PC-9 (cell line): ENCODE measurements at regions not wholly inside any gene's neighbourhood (a gene's known extent, or its start where the extent isn't known, plus 50 kb on each side); places are given as distances from the start of the nearest gene placed in this dataset.
"Not testable (repeated sequence)": the region's sequence is repeated elsewhere in the genome, so short reads cannot be mapped to it uniquely, and the experiment has no call there.

ENCODE experiments used
- BruUV-seq: library from RNA; stranded (reverse); fragments of 400-500 nt; replicated peaks from 2 replicates; lab custom pipeline; 2021; lab: Mats Ljungman, UMichigan
- CTCF ChIA-PET: fragments of 300-600 bp; sonication (Branson Sonifier 250); formaldehyde crosslinking; loops from one replicate; lab custom pipeline; 2022; ENCODE audit warnings: antibody characterized with exemption; lab: Charles Lee
- POLR2A ChIA-PET: fragments of 300-600 bp; sonication (Branson Sonifier 250); formaldehyde crosslinking; loops from one replicate; lab custom pipeline; 2022; ENCODE audit warnings: antibody characterized with exemption; ENCODE audit not compliant: unreplicated experiment; lab: Charles Lee
- DNase-seq, 2 experiments: peaks; one replicate each; pipeline versions ENCODE4 v3.0.0 to v3.0.0-alpha.2; 2015 to 2022; ENCODE audit warnings: mixed read lengths in 1 of 2
- H2AFZ ChIP-seq: fragments of 200-600 bp; sonication (generic); 2 replicates; pipeline ENCODE4 v1.8.1; 2017; ENCODE audit warnings: antibody characterized with exemption
- H3F3A ChIP-seq: fragments of 200-600 bp; sonication (generic); 2 replicates; pipeline ENCODE4 v1.8.1; 2017; ENCODE audit warnings: antibody characterized with exemption, mild to moderate bottlenecking, low read depth; ENCODE audit not compliant: insufficient read depth
- H3K27ac ChIP-seq: fragments of 200-600 bp; sonication (generic); 2 replicates; pipeline ENCODE4 v1.6.1; 2016; ENCODE audit warnings: mixed run types
- H3K27me3 ChIP-seq: fragments of 200-600 bp; sonication (generic); 2 replicates; pipeline ENCODE4 v1.6.1; 2016; ENCODE audit warnings: low read depth, mixed run types; ENCODE audit not compliant: insufficient read depth
- H3K36me3 ChIP-seq: fragments of 200-600 bp; sonication (generic); 2 replicates; pipeline ENCODE4 v1.6.1; 2016; ENCODE audit warnings: low read depth, mixed run types
- H3K4me1 ChIP-seq: fragments of 200-600 bp; sonication (generic); replicated peaks from 2 replicates; pipeline ENCODE4 v1.6.1; 2016; ENCODE audit warnings: mixed run types; ENCODE audit not compliant: insufficient read depth
- H3K4me2 ChIP-seq: fragments of 200-600 bp; sonication (generic); 2 replicates; pipeline ENCODE4 v1.6.1; 2017; ENCODE audit warnings: mixed run types
- H3K4me3 ChIP-seq: fragments of 200-600 bp; sonication (generic); 2 replicates; pipeline ENCODE4 v1.6.1; 2016; ENCODE audit warnings: mixed run types
- H3K79me2 ChIP-seq: fragments of 200-600 bp; sonication (generic); 2 replicates; pipeline ENCODE4 v1.6.1; 2017; ENCODE audit warnings: low read depth, mixed run types
- H3K9me2 ChIP-seq: fragments of 200-600 bp; sonication (generic); 2 replicates; pipeline ENCODE4 v1.8.1; 2017; ENCODE audit warnings: mild to moderate bottlenecking; ENCODE audit not compliant: insufficient read depth
- H3K9me3 ChIP-seq: fragments of 200-600 bp; sonication (generic); 2 replicates; pipeline ENCODE4 v1.8.1; 2016; ENCODE audit warnings: low read depth; ENCODE audit not compliant: insufficient read depth
- H4K20me1 ChIP-seq: fragments of 200-600 bp; sonication (generic); 2 replicates; pipeline ENCODE4 v1.8.1; 2017; ENCODE audit not compliant: insufficient read depth
- EZH2 ChIP-seq: fragments of 200-600 bp; sonication (generic); IDR thresholded peaks from 2 replicates; pipeline ENCODE4 v1.8.0; 2017; ENCODE audit warnings: antibody characterized with exemption, low read depth
- intact Hi-C: fragments of 100-400 bp; cut with micrococcal nuclease; formaldehyde crosslinking; loops from one replicate; pipeline ENCODE4 v1.10.0; 2022; ENCODE audit not compliant: unreplicated experiment
- TF ChIP-seq, protein P1 (sequence below): fragments of 200-600 bp; sonication (generic); conservative IDR thresholded peaks from 2 replicates; pipeline ENCODE4 v1.6.1; 2017; ENCODE audit warnings: mixed run types, antibody characterized with exemption, mild to moderate bottlenecking, moderate library complexity

DNA sequence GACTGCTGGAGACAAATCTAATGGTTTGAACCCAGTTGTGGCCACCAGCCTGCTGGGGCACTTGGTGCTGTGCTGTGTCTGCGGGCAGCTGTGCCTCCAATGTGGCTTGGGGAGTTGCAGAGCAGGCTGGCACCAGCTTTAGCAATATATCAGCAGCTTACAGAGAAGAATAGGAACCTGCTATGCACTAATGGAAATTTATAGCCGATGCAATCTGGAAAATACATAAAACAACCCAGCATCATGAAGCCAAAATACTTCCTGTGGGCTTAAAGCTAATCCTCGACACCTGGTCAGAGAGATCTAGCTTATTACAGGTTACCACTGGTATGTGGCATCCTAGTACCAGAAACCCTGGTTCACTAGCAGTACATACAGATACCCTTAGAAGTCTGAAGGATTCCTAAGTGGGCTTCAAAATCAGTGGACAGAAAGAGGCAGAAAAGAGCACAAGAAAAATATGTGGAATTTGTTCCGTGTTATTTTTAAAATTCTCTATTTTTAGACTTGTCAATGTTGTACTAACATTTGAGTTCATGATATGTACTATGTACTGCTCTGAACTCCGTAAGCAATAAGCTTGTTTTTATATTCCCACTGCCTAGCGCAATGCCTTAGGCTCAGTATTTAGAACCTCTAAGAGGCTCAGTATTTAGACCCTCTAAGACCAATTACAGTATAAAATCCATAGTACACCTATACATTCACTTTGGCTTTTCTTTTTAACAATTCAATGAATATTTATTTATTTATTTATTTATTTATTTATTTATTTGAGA is 194.7 kb downstream of the UXS1 start:
- H3K4me2 ChIP-seq: no peak overlapping the region
- CTCF ChIA-PET: no interaction called here
- BruUV-seq: no TSS peak

DNA sequence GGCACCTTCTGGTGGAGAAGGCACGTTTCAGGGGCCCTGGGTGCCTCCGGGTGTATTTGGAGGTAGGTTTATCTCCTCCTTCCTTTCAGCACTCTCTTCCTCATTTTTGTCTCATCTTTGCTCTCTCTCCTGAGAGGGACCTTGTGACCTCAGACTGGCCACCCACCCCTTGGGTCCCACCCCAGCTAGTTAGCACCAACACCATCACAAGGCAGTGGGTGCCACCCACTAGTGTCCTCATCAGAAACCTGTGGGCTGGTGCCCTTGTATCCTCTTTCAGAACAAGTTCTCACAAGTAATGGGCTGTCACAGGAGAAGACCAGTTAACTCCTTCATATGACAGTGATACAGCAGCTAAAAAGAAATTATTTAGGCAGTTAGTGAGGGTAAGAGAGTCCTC is 196.4 kb downstream of the UXS1 start:
- no peaks in the 10 kb centered on the region for H3K79me2 ChIP-seq
- no peak overlapping the region for H3K27ac ChIP-seq
- ChIA-PET CTCF (no interaction called here), POLR2A (no interaction called here)
- H2AFZ ChIP-seq: no peak overlapping the region
- H3K4me2 ChIP-seq: no peak overlapping the region
- intact Hi-C loops: no loop called here
- H3K4me1 ChIP-seq: no peaks in the 10 kb centered on the region
- no peaks in the 10 kb centered on the region for H3K9me2 ChIP-seq
- no TSS peak for BruUV-seq
- no peak for DNase-seq
- no peaks in the 10 kb centered on the region for H4K20me1 ChIP-seq
- no peaks in the 10 kb centered on the region; the same call in 1 of the 2 replicates for H3K9me3 ChIP-seq
- H3K27me3 ChIP-seq: peaks cover 31% of the 10 kb centered on the region
- H3F3A ChIP-seq: no peaks in the 10 kb centered on the region
- TF ChIP-seq, protein P1, sequence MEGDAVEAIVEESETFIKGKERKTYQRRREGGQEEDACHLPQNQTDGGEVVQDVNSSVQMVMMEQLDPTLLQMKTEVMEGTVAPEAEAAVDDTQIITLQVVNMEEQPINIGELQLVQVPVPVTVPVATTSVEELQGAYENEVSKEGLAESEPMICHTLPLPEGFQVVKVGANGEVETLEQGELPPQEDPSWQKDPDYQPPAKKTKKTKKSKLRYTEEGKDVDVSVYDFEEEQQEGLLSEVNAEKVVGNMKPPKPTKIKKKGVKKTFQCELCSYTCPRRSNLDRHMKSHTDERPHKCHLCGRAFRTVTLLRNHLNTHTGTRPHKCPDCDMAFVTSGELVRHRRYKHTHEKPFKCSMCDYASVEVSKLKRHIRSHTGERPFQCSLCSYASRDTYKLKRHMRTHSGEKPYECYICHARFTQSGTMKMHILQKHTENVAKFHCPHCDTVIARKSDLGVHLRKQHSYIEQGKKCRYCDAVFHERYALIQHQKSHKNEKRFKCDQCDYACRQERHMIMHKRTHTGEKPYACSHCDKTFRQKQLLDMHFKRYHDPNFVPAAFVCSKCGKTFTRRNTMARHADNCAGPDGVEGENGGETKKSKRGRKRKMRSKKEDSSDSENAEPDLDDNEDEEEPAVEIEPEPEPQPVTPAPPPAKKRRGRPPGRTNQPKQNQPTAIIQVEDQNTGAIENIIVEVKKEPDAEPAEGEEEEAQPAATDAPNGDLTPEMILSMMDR: no peak
- no peak for TF ChIP-seq EZH2
- H3K36me3 ChIP-seq: no peaks in the 10 kb centered on the region
- H3K4me3 ChIP-seq: no peak overlapping the region

More for the DNA sequence above, 194.7 kb downstream of the UXS1 start:
- POLR2A ChIA-PET: no interaction called here
- Histone ChIP-seq H3K36me3 (no peaks in the 10 kb centered on the region), H3K9me2 (0 out of 2 replicates have a peak, but pooled peaks cover under 1% of the 10 kb centered on the region), H2AFZ (no peak overlapping the region), H3K4me1 (no peaks in the 10 kb centered on the region), H4K20me1 (no peaks in the 10 kb centered on the region), H3K9me3 (no peaks in the 10 kb centered on the region; the same call in 1 of the 2 replicates), H3K27me3 (peaks cover 31% of the 10 kb centered on the region), H3F3A (no peaks in the 10 kb centered on the region), H3K27ac (no peak overlapping the region), H3K4me3 (no peak overlapping the region), H3K79me2 (no peaks in the 10 kb centered on the region)
- no peak for DNase-seq
- TF ChIP-seq, protein P1: no peak
- TF ChIP-seq EZH2: no peak
- intact Hi-C loops: no loop called here

DNA sequence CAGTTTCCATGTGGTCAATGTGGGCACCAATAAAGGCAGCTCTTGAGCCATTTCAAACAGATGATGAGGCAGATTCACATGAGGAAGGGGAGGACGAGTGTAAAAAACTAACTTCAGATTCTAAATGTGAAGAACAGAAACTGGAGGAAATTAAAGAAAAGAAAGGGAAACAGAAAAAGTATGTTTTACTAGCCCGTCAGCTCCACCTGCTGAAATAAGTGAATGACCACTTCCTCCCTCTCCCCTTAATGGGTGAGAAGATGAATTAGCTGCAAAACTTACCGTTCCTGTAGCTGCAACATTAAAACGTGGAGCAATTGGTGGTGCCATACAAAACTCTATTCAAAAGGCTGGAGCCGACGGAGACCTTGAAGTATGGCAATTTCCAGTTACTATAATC is 203.5 kb downstream of the UXS1 start:
- CTCF ChIA-PET: no interaction called here
- Histone ChIP-seq H3K4me3 (no peak overlapping the region), H3K27me3 (no peaks in the 10 kb centered on the region), H3K4me1 (no peaks in the 10 kb centered on the region), H3F3A (no peaks in the 10 kb centered on the region), H3K9me2 (no peaks in the 10 kb centered on the region), H3K27ac (no peak overlapping the region), H3K36me3 (no peaks in the 10 kb centered on the region), H3K79me2 (no peaks in the 10 kb centered on the region), H3K9me3 (no peaks in the 10 kb centered on the region; the same call in 1 of the 2 replicates), H4K20me1 (no peaks in the 10 kb centered on the region), H3K4me2 (no peak overlapping the region), H2AFZ (no peak overlapping the region)
- POLR2A ChIA-PET: no interaction called here
- TF ChIP-seq, protein P1: no peak
- no peak for TF ChIP-seq EZH2
- no peak for DNase-seq
- intact Hi-C loops: no loop called here
- no TSS peak for BruUV-seq

DNA sequence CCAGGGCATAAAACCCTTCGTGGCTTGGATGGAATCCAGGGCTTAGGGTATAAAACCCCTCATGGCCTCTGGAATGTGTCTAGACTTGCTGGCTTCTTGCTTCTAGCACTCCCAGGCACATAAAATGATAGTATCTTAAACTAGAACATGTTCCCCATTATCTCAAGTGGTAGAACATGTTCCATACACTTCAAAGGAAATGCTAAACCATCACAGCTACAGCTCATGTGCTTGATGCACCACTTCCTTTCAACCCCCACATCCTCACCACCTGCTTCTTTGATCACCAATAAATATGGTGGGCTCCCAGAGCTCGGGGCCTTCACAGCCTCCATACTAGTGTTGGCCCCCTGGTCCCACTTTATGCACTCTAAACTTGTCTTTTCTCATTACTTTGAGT is 204.3 kb downstream of the UXS1 start:
- intact Hi-C loops, H3K9me2 ChIP-seq, H3F3A ChIP-seq, H4K20me1 ChIP-seq, H3K9me3 ChIP-seq, DNase-seq, H3K27me3 ChIP-seq, POLR2A ChIA-PET, H3K36me3 ChIP-seq, H3K4me1 ChIP-seq, CTCF ChIA-PET, BruUV-seq, H2AFZ ChIP-seq, H3K4me2 ChIP-seq, H3K27ac ChIP-seq, H3K4me3 ChIP-seq, H3K79me2 ChIP-seq: not testable (repeated sequence)
